Neural progenitor cell (in vitro differentiated cells): ENCODE measurements at regions not wholly inside any gene's neighbourhood (a gene's known extent, or its start where the extent isn't known, plus 50 kb on each side); places are given as distances from the start of the nearest gene placed in this dataset.

Experiments used
- EZH2 ChIP-seq: fragments of 200-600 bp; sonication (generic); IDR thresholded peaks from 2 replicates; pipeline ENCODE4 v1.6.1; 2017; ENCODE audit warnings: antibody characterized with exemption, mild to moderate bottlenecking, moderate library complexity
- EZH2phosphoT487 ChIP-seq: fragments of 200-600 bp; sonication (generic); IDR thresholded peaks from 2 replicates; pipeline ENCODE4 v1.6.1; 2017; ENCODE audit warnings: antibody characterized with exemption
- TF ChIP-seq, protein P1 (sequence below): fragments of 200-600 bp; sonication (generic); IDR thresholded peaks from 2 replicates; pipeline ENCODE4 v1.5.1; 2017; ENCODE audit warnings: antibody characterized with exemption, mild to moderate bottlenecking

DNA sequence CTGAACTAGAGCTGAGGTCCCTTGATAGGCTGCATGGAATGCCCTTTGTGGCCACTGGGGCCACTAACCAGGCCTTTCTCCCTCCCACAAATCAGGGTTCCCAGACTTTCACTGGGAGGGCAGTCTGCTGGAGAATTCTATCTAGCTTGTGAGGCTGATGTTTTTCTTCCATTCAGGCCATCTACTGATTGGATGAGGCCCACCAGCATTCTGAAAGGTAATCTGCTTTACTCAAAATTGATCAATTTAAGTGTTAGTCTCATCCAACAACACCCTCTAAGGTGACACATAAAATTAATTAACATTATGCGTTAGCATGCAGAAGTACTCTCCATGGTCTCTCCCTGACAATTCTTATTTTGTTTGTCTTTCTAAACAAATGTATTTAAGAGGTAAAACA is 80.5 kb downstream of the RTP4 start:
- TF ChIP-seq, protein P1, sequence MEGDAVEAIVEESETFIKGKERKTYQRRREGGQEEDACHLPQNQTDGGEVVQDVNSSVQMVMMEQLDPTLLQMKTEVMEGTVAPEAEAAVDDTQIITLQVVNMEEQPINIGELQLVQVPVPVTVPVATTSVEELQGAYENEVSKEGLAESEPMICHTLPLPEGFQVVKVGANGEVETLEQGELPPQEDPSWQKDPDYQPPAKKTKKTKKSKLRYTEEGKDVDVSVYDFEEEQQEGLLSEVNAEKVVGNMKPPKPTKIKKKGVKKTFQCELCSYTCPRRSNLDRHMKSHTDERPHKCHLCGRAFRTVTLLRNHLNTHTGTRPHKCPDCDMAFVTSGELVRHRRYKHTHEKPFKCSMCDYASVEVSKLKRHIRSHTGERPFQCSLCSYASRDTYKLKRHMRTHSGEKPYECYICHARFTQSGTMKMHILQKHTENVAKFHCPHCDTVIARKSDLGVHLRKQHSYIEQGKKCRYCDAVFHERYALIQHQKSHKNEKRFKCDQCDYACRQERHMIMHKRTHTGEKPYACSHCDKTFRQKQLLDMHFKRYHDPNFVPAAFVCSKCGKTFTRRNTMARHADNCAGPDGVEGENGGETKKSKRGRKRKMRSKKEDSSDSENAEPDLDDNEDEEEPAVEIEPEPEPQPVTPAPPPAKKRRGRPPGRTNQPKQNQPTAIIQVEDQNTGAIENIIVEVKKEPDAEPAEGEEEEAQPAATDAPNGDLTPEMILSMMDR, result no peak
- TF ChIP-seq EZH2 (no peak), EZH2phosphoT487 (no peak)
